ENCODE measurements at regions not wholly inside any gene's neighbourhood (a gene's known extent, or its start where the extent isn't known, plus 50 kb on each side); places are given as distances from the start of the nearest gene placed in this dataset.
"Not testable (repeated sequence)": the region's sequence is repeated elsewhere in the genome, so short reads cannot be mapped to it uniquely, and the experiment has no call there.

- no peak for DNase-seq
These were observed 181.7 kb upstream of the MME start for GRCh38 chr3:154898443-154898842.

GRCh38 chr3:154893813-154894212, 186.3 kb upstream of the MME start:
- no peak for DNase-seq

- no peak for DNase-seq
These were observed 190.9 kb upstream of the MME start for GRCh38 chr3:154889227-154889634.

- DNase-seq = no peak
These were observed 192.2 kb upstream of the MME start for GRCh38 chr3:154887869-154888268.

- no peak for DNase-seq
These were observed 193.7 kb upstream of the MME start for GRCh38 chr3:154886437-154886836.

- no peak for DNase-seq
These were observed 194.7 kb upstream of the MME start for GRCh38 chr3:154885418-154885817.

GRCh38 chr3:154884952-154885351, 195.2 kb upstream of the MME start:
- peak; percentile 29 for DNase-seq

- DNase-seq = no peak
These were observed 205.0 kb upstream of the MME start for GRCh38 chr3:154875142-154875541.

GRCh38 chr3:154872696-154873095, 207.4 kb upstream of the MME start:
- no peak for DNase-seq

GRCh38 chr3:154872074-154872473, 208.0 kb upstream of the MME start:
- no peak for DNase-seq

GRCh38 chr3:154864947-154865346, 215.2 kb upstream of the MME start:
- DNase-seq = no peak

GRCh38 chr3:154862265-154862664, 217.9 kb upstream of the MME start:
- no peak for DNase-seq

GRCh38 chr3:154852998-154853397, 227.1 kb upstream of the MME start:
- DNase-seq = not testable (repeated sequence)

- no peak for DNase-seq
These were observed 227.6 kb upstream of the MME start for GRCh38 chr3:154852515-154852914.

GRCh38 chr3:154851644-154852043, 228.5 kb upstream of the MME start:
- DNase-seq = no peak

GRCh38 chr3:154850921-154851320, 229.2 kb upstream of the MME start:
- no peak for DNase-seq

- no peak for DNase-seq
These were observed 230.7 kb upstream of the MME start for GRCh38 chr3:154849408-154849807.

GRCh38 chr3:154844863-154845262, 235.3 kb upstream of the MME start:
- no peak for DNase-seq

- no peak for DNase-seq
These were observed 236.5 kb upstream of the MME start for GRCh38 chr3:154843647-154844046.

- DNase-seq = no peak
These were observed 237.6 kb upstream of the MME start for GRCh38 chr3:154842536-154842935.

GRCh38 chr3:154835639-154836038, 244.5 kb upstream of the MME start:
- DNase-seq = no peak

GRCh38 chr3:154834831-154835230, 245.3 kb upstream of the MME start:
- DNase-seq = not testable (repeated sequence)

GRCh38 chr3:154829929-154830328, 250.2 kb upstream of the MME start:
- DNase-seq = no peak

- DNase-seq = no peak
These were observed 260.6 kb upstream of the MME start for GRCh38 chr3:154819491-154819890.

- no peak for DNase-seq
These were observed 261.4 kb upstream of the MME start for GRCh38 chr3:154818676-154819255.

GRCh38 chr3:154810017-154810416, 270.1 kb upstream of the MME start:
- not testable (repeated sequence) for DNase-seq
